MCF 10A (cell line): ENCODE measurements at regions not wholly inside any gene's neighbourhood (a gene's known extent, or its start where the extent isn't known, plus 50 kb on each side); places are given as distances from the start of the nearest gene placed in this dataset.

Source experiments
- BruUV-seq: library from RNA; stranded (reverse); fragments of 400-500 nt; replicated peaks from 2 replicates; lab custom pipeline; 2021; lab: Mats Ljungman, UMichigan
- CTCF ChIA-PET: fragments of 300-600 bp; sonication (Branson Sonifier 250); formaldehyde crosslinking; extraction: SDS; loops from one replicate; lab custom pipeline; 2021; ENCODE audit warnings: antibody characterized with exemption, inconsistent platforms; lab: Yijun Ruan, JAX
- POLR2A ChIA-PET: fragments of 300-600, 350-650 bp; sonication (Branson Sonifier 250); formaldehyde crosslinking; extraction: SDS; loops from one replicate; lab custom pipeline; 2020; ENCODE audit warnings: antibody characterized with exemption, inconsistent platforms; lab: Yijun Ruan, JAX
- DNase-seq: peaks from one replicate; pipeline ENCODE4 v3.0.0-alpha.2; 2018; ENCODE audit not compliant: unreplicated experiment
- H3K27ac Mint-ChIP-seq: one replicate; pipeline ENCODE4 v1.8.0; 2022; ENCODE audit warnings: mild to moderate bottlenecking, low read depth, mixed read lengths; ENCODE audit not compliant: unreplicated experiment
- H3K27me3 Mint-ChIP-seq: one replicate; pipeline ENCODE4 v1.8.0; 2022; ENCODE audit warnings: mixed read lengths; ENCODE audit not compliant: insufficient read depth, unreplicated experiment
- H3K36me3 Mint-ChIP-seq: one replicate; pipeline ENCODE4 v1.8.0; 2022; ENCODE audit warnings: mild to moderate bottlenecking, moderate library complexity, mixed read lengths; ENCODE audit not compliant: insufficient read depth, unreplicated experiment
- H3K4me1 Mint-ChIP-seq: one replicate; pipeline ENCODE4 v1.8.0; 2022; ENCODE audit warnings: mixed read lengths; ENCODE audit not compliant: insufficient read depth, unreplicated experiment
- H3K4me3 Mint-ChIP-seq: one replicate; pipeline ENCODE4 v1.8.0; 2022; ENCODE audit warnings: mild to moderate bottlenecking, moderate library complexity, mixed read lengths; ENCODE audit not compliant: unreplicated experiment
- H3K9me3 Mint-ChIP-seq: one replicate; pipeline ENCODE4 v1.8.0; 2022; ENCODE audit warnings: mixed read lengths; ENCODE audit not compliant: unreplicated experiment
- CTCF ChIP-seq: fragments of 200-600 bp; IDR thresholded peaks from one replicate; pipeline ENCODE4 v1.8.0; 2022; ENCODE audit warnings: antibody characterized with exemption, mild to moderate bottlenecking; ENCODE audit not compliant: unreplicated experiment
- intact Hi-C: fragments of 100-400 bp; cut with micrococcal nuclease; formaldehyde crosslinking; loops from 2 replicates; pipeline ENCODE4 v1.14.1; 2022

GRCh38 chr9:18127499-18127875, 346.5 kb upstream of the ADAMTSL1 start:
- CTCF ChIA-PET = interaction anchor here (0.6 kb wide), 1 partner anchor 8 kb away, joined by 3 read pairs; no protein-coding TSS in a partner anchor
- H3K4me1 Mint-ChIP-seq = no peaks in the 10 kb centered on the region
- no peaks in the 10 kb centered on the region for H3K36me3 Mint-ChIP-seq
- no peak overlapping the region for H3K27ac Mint-ChIP-seq
- no peak overlapping the region for H3K4me3 Mint-ChIP-seq
- BruUV-seq = no TSS peak
- no peak for TF ChIP-seq CTCF
- POLR2A ChIA-PET = interaction anchor here (0.6 kb wide), 1 partner anchor 992 kb away, joined by 3 read pairs; no protein-coding TSS in a partner anchor
- H3K27me3 Mint-ChIP-seq = no peaks in the 10 kb centered on the region
- intact Hi-C loops = no loop called here
- no peak for DNase-seq
- H3K9me3 Mint-ChIP-seq = no peaks in the 10 kb centered on the region

DNA sequence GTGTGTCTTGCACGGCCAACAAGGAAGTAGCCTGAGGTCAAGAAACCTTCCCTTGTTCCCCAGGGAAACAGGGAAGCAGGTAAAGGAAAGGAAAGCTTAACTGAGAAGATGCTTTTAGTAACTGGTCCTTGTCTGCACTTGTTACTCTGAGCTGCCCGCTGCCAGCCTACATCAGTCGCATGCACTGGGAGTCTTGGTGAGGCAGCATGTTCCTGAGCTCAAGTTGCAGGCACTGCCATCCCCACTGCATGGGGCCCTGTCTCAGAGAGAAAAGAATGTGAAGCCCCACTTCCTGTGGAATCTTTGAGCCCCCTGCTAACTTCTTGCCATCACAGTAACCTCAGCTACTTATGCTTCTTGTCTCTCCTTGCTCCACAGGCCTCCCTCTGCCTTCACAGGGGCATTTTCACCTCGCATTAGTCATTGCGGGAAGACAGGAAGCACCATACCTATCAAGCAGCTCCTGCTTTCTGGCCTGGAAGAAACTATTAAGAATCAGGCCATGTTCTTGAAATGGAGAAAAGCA, 344.1 kb upstream of the ADAMTSL1 start:
- Mint-ChIP-seq H3K9me3 (no peaks in the 10 kb centered on the region), H3K4me3 (no peak overlapping the region), H3K36me3 (no peaks in the 10 kb centered on the region), H3K4me1 (no peaks in the 10 kb centered on the region), H3K27me3 (no peaks in the 10 kb centered on the region), H3K27ac (no peak overlapping the region)
- no peak for TF ChIP-seq CTCF
- no peak for DNase-seq
- CTCF ChIA-PET = interaction anchor here (0.6 to 1.7 kb wide), 3 partner anchors 13 to 237 kb away, joined by 3 to 6 read pairs (median 4); no protein-coding TSS in a partner anchor
- POLR2A ChIA-PET = no interaction called here
- no TSS peak for BruUV-seq
- intact Hi-C loops = no loop called here

DNA sequence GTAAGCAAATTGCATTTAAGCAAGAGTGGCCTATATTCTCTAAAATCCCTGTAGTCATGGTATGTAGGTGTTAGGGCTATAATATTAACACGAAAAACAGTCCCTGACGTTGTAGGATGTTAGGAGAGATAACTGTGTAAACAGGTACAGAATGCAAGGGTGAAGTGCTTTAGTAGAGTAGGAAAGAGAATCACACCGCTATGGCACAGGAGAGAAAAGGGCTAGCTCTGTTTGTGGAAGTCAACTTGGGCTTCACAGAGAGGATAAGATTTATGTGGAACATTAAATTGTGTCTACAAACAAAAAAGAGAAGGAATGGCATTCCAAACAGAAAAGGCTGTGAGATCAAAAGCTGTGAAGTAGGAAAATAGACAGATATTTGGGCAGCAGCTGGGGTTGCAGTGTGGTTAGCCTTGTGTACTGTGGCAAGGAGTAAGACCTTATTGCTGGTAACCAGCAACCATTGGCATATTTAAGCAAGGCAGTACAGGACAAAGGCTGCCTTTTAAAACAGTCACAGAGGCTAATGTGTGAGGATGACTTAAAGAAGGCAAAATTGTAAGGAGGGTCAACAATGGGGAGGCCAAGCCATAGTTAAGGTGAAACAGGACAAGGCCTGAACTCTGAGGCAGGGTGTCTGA, 337.5 kb upstream of the ADAMTSL1 start:
- no peaks in the 10 kb centered on the region for H3K9me3 Mint-ChIP-seq
- BruUV-seq = no TSS peak
- TF ChIP-seq CTCF = no peak
- POLR2A ChIA-PET = no interaction called here
- H3K27me3 Mint-ChIP-seq = peaks cover 16% of the 10 kb centered on the region
- H3K4me3 Mint-ChIP-seq = no peak overlapping the region
- no peak for DNase-seq
- no peak overlapping the region for H3K27ac Mint-ChIP-seq
- CTCF ChIA-PET = interaction anchor here (0.6 kb wide), 1 partner anchor 69 kb away, joined by 4 read pairs; no protein-coding TSS in a partner anchor
- H3K4me1 Mint-ChIP-seq = no peaks in the 10 kb centered on the region
- H3K36me3 Mint-ChIP-seq = no peaks in the 10 kb centered on the region
- intact Hi-C loops = no loop called here

GRCh38 chr9:18137815-18138214, 336.1 kb upstream of the ADAMTSL1 start:
- no peak for TF ChIP-seq CTCF
- H3K4me1 Mint-ChIP-seq = no peaks in the 10 kb centered on the region
- H3K27me3 Mint-ChIP-seq = peaks cover 29% of the 10 kb centered on the region
- no peak overlapping the region for H3K27ac Mint-ChIP-seq
- ChIA-PET CTCF (no interaction called here), POLR2A (no interaction called here)
- H3K36me3 Mint-ChIP-seq = no peaks in the 10 kb centered on the region
- no peak for DNase-seq
- no TSS peak for BruUV-seq
- no peaks in the 10 kb centered on the region for H3K9me3 Mint-ChIP-seq
- H3K4me3 Mint-ChIP-seq = no peak overlapping the region
- intact Hi-C loops = no loop called here
